T-helper 2 cell (primary cell): ENCODE measurements at regions not wholly inside any gene's neighbourhood (a gene's known extent, or its start where the extent isn't known, plus 50 kb on each side); places are given as distances from the start of the nearest gene placed in this dataset.
"Not testable (repeated sequence)": the region's sequence is repeated elsewhere in the genome, so short reads cannot be mapped to it uniquely, and the experiment has no call there.

ENCODE experiments used
- DNase-seq, 5 experiments: peaks; one replicate each; pipeline versions ENCODE4 v3.0.0 to v3.0.0-alpha.2; 2012 to 2022

- DNase-seq = no peak
These were observed 207.8 kb downstream of the RAB38 start for GRCh38 chr11:87967459-87967858.

DNA sequence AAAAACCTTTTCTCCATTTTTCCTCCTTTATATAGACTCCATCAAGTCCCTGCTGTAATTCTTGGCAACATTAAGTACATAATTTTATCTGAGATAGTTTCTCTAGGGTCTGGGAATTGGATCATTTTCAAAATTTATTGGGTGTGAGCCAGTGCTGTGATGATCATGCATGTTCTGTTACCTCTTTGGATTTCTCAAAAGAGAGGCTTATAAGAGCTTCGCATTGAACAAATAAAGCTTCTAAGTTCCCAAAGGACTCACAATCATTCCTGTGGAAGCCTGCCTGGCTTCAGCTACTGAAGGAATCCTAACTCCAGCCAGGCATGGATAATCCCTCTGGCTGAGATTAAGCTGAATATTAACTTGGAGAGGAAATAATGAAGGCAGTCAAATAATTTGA lies 208.5 kb downstream of the RAB38 start:
- DNase-seq = no peak

DNA sequence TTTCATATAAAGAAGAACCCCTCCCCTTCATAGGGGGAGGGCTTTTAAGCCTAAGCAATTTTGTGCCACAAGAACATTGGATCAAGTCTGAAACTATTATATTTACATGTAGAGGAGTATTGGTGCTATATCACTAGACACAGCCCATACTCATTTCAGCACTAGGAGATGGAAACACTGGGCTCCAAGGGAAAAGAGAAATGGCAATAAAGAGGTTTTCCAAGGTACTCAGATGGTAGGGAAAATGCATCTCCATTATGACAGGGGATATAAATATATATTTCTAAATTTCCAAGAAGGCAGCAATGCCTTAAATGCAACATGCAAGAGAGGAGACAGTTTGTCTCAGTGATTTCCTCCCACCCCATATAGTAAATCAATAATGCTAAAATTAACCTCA lies 209.0 kb downstream of the RAB38 start:
- no peak for DNase-seq

DNA sequence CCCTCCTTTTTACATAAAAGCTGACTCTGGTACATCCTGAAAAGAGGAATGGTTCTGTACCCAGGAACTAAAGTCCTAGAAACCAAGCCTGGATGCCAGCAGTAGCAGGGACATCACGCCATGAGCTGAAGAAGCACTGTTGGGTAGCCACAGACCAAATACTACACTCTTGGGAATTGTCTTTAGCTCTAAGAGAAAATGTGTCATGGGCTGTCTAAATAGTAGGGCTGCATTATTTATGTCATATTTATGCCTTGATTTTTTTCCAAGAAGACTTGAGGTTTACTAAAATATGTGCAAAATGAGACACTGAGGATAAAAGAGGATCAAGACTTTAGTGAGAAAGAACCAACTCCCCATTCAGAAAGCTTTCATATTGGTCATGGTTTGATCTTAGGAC lies 213.6 kb downstream of the RAB38 start:
- DNase-seq = no peak

DNA sequence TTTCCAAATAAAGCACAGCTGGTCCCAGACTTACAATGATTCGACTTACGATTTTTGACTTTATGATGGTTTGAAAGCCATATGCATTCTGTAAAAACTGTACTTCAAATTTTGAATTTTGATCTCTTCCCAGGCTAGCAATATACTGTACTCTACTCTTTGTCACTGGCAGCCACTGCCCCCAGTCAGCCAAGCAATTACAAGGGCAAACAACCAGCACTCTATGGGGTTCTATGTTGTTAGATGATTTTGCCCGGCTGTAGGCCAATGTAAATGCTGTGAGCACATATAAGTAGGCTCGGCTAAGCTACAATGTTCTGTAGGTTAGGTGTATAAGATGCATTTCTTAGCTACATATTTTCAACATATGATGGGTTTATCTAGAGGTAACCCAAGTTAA lies 217.3 kb downstream of the RAB38 start:
- no peak for DNase-seq

- no peak for DNase-seq
These were observed 220.8 kb downstream of the RAB38 start for GRCh38 chr11:87954476-87954875.

DNA sequence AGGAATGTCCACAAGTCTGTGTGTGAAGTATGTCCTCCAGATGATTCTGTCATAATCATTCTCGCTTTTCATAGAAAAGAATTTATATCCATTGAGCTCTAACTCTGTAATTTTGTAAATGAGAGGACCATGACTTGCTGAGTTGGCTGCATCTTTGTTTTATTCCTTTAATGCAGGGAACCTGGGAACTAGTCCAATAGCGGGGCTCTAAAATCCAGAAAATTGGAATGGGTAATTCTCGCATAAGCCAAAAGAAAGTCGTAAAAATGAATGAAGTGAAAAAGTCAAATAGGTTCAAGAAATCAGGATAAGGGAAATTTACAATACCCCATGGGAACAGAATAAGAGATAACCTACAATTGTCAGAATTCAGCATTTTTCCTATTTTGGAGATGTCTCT lies 232.5 kb downstream of the RAB38 start:
- no peak for DNase-seq

- DNase-seq = no peak
These were observed 241.1 kb downstream of the RAB38 start for GRCh38 chr11:87934182-87934581.

GRCh38 chr11:87926250-87926970 lies 248.8 kb downstream of the RAB38 start:
- DNase-seq = peak in 1 of 5 experiments; percentile 40

GRCh38 chr11:87924125-87924524 lies 251.1 kb downstream of the RAB38 start:
- DNase-seq = no peak

DNA sequence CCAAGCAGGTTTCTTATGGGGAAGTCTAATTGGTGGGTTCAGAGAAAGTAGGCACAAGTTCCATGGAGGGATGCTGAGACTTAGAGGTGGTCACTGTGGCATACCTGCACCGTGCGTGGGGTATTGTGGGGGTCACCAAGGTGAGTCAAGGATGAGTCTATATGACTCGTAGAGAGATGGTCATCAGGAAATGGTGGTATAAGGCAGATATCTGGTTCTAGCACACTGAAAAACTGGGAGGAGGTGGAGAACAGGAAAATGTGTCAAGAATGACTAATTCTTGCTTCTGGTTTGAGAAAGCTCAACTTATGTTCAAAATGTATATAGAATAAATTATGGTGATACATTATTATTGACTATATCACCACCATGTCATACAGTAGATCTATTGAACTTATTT lies 258.1 kb downstream of the RAB38 start:
- DNase-seq = no peak

GRCh38 chr11:87909178-87909577 lies 266.1 kb downstream of the RAB38 start:
- no peak for DNase-seq

- no peak for DNase-seq
These were observed 267.2 kb downstream of the RAB38 start for GRCh38 chr11:87908086-87908485.

DNA sequence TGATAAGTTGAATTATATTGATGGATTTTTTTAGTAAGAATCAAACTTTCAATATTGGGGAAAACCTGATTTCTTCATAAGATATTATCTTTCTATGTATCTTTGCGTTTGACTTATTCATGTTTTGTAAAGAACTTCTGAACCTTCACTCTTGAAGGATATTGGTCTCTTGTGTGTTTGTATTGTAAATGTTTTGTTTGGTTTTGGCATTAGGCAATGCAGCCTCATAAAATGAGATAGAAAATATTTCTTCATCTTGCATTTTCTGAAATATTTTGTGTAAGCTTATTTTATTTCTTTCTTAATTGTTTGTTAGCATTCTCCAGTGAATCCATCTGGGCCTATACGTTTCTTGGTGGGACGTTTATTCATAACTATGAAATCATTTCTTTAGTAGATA lies 271.9 kb downstream of the RAB38 start:
- no peak for DNase-seq

- DNase-seq = no peak
These were observed 273.9 kb downstream of the RAB38 start for GRCh38 chr11:87901341-87901740.

- no peak for DNase-seq
These were observed 277.3 kb downstream of the RAB38 start for GRCh38 chr11:87897921-87898320.

GRCh38 chr11:87897071-87897470 lies 278.2 kb downstream of the RAB38 start:
- DNase-seq = no peak

GRCh38 chr11:87894961-87895360 lies 280.3 kb downstream of the RAB38 start:
- no peak for DNase-seq

- DNase-seq = no peak
These were observed 283.0 kb downstream of the RAB38 start for GRCh38 chr11:87892291-87892690.

GRCh38 chr11:87889126-87889525 lies 286.1 kb downstream of the RAB38 start:
- DNase-seq = no peak

GRCh38 chr11:87885084-87885483 lies 290.2 kb downstream of the RAB38 start:
- DNase-seq = not testable (repeated sequence)

GRCh38 chr11:87879118-87879517 lies 296.1 kb downstream of the RAB38 start:
- DNase-seq = no peak

- DNase-seq = peak in 1 of 5 experiments; percentile 5
These were observed 296.8 kb downstream of the RAB38 start for GRCh38 chr11:87878373-87878825.

- no peak for DNase-seq
These were observed 304.2 kb downstream of the RAB38 start for GRCh38 chr11:87871056-87871455.

DNA sequence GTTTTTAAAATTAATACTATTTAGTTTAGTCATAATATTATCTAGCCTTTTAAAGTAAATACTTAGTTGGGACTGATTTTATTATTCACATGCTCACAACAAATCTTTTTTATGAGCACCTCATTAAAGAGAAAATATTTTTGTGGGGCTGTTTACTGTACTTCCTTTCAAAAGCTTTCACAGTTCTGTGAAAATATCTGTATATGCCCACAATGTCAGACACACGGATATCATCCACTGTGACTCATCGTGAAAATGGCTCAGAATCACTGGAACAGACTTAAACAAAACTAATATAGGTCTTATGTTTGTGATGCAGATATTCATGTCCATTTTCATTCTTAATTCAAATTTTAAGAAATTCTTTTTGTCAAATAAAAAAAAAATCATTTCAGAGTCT lies 305.2 kb downstream of the RAB38 start:
- DNase-seq = no peak
